ENCODE measurements at regions not wholly inside any gene's neighbourhood (a gene's known extent, or its start where the extent isn't known, plus 50 kb on each side); places are given as distances from the start of the nearest gene placed in this dataset.
A peak's percentile ranks its signal among the peaks of the same experiment; 100 is the strongest.
"Not testable (repeated sequence)": the region's sequence is repeated elsewhere in the genome, so short reads cannot be mapped to it uniquely, and the experiment has no call there.

DNA sequence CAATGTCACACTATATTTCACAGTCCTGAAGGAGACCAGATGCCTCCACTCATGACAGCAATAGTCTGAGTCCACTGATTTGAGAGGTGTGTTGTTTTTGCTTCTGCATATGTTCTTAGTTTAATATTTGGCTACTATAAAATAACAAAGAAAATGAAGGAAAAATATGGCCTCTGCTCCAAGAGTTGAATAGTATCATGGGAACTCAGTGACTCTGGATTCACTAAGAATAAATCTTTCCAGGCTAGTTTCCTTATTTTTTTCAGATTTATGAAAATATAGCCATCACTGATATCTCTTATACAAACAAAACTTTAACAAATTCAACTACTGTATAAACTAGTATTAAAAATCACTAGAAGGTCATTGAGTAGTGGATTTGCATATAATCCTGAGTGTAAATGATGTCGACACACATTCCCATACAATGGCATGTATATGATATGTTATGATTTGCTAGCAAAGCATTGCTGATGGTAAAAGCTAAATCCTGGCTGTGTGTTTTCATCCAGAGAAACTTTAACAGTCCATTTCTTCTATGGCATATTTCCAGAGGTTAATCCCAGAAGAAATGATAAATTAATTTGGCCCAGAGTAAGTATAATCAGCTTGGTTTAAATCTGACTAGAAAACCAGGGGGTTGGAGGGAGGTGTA is 66.0 kb upstream of the VIPR2 start:
- DNase-seq (ENCODE audit: low read depth in 4 of 4, low spot score in 2 of 4) = peak in 1 of 4 donors; percentile 31

- DNase-seq (ENCODE audit: low read depth in 4 of 4, low spot score in 2 of 4) = no peak
These were observed 64.8 kb upstream of the VIPR2 start for GRCh38 chr7:159209429-159209828.

- no peak for DNase-seq (ENCODE audit: low read depth in 4 of 4, low spot score in 2 of 4)
These were observed 63.3 kb upstream of the VIPR2 start for GRCh38 chr7:159207951-159208350.

GRCh38 chr7:159207393-159207792 is 62.7 kb upstream of the VIPR2 start:
- DNase-seq (ENCODE audit: low read depth in 4 of 4, low spot score in 2 of 4) = no peak

GRCh38 chr7:159205833-159206232 is 61.2 kb upstream of the VIPR2 start:
- DNase-seq (ENCODE audit: low read depth in 4 of 4, low spot score in 2 of 4) = no peak

DNA sequence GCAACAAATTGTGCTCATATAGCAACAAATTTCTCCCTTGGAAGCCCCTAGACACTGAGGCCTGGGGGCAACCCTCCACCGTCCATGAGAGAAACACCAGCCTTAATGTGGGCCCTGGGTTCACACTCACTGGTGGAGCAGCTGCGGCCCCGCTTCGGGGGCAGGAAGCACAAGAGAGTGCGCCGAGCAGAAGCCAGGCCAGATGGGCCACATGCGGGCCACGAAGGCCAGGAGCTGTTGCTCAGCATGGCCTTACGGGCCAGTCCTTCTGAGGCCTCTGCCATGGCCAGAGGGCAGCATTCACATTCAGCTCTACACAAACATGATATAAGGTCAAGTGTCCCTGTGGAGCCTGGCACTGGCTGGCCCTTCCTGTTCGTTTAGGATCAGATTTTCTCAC is 60.0 kb upstream of the VIPR2 start:
- no peak for DNase-seq (ENCODE audit: low read depth in 4 of 4, low spot score in 2 of 4)

- not testable (repeated sequence) for DNase-seq (ENCODE audit: low read depth in 4 of 4, low spot score in 2 of 4)
These were observed 58.6 kb upstream of the VIPR2 start for GRCh38 chr7:159203253-159203652.

GRCh38 chr7:159201722-159202330 is 57.2 kb upstream of the VIPR2 start:
- DNase-seq (ENCODE audit: low read depth in 4 of 4, low spot score in 2 of 4) = no peak

- no peak for DNase-seq (ENCODE audit: low read depth in 4 of 4, low spot score in 2 of 4)
These were observed 55.8 kb upstream of the VIPR2 start for GRCh38 chr7:159200421-159200820.

DNA sequence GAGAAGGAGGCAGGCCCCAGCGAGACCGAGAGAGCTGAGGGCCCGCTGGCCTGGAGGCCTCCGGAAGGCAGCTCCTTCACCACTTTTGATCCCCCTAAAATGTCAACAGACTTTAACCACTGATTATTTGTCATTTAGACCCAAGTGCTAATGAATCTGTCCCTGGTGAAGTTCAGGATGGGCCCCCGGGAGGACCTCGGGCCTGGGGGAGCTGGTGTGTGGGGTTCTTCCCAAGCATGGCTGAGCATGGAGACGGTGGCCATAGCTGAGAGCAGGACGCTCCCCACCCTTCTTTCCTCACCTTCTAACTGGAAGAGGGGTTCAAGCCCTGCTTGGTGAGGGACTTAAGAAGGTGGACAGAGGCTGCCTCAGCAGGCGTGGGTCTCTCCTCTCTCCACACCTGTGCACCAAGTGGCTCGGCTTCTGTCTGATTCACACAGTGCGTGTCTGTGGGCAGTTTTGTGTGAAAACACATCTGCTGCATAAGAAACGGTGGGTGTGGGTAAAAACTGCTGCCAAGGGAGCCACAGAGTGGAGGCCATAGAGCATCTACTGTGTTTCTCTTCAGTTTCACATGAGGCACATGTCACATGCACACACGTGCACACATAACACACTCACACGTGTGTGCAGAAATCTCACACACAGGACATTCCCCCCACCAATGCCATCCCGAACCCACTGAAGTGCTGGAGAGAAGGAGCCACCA is 53.5 kb upstream of the VIPR2 start:
- no peak for DNase-seq (ENCODE audit: low read depth in 4 of 4, low spot score in 2 of 4)

DNA sequence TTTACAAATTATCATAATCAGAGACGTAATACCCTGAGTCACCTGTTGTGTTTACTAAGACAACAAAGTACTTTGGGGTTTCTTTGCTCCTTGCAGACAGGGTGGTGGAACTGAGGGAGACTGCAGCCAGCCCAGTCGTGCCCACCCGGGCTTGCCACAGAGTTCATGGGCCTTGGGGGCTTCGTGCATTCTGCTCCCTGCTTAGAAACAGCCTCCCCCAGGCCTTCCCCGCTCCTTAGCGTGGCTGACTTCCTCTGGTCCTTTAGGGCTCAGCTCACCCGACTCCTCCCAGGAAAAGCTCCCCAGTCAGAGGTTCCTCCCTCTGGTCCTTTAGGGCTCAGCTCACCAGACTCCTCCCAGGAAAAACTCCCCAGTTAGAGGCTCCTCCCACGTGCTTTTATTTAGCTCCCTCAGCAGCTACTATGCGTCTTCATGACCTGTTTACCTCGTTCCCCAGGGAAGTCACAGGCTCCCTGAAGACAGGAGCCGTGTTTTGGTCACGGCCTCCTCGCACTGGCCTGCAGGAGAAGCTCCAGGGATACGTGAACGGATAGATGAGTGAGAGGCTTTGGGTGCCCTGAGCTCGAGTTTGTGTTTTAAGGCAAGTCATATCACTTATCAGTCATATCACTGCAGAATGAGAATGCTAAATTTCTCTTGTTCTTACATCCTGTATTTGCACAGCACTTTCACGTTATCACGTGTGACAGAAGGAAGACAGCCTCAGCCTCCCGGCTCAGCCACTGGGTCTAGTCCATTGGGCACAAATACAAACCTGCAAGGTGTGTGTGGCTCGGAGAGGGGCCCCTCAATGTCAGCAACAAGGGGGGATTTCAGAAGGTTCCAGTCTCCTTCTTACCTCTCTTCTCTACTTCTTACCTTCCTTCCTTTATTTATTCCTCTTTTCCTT is 52.7 kb upstream of the VIPR2 start:
- no peak for DNase-seq (ENCODE audit: low read depth in 4 of 4, low spot score in 2 of 4)

DNA sequence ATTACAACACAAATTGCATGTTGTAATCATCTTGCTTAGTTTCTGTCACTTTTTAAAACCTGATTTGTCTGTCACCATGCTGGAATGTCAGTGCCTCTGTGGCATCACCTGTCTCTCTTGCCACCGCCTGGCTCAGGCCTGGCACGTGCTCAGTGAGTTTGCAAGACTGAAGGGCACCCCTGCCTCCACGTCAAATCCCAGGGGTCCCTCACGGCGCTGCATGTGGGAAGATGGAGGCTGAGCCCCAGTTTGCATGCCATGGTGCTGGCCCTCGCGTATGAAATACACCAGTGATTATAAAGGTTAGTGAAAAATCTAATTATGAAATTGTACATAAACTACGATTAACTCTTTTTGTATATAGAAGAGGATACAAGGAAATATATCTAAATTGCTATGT is 51.9 kb upstream of the VIPR2 start:
- DNase-seq (ENCODE audit: low read depth in 4 of 4, low spot score in 2 of 4) = no peak

- no peak for DNase-seq (ENCODE audit: low read depth in 4 of 4, low spot score in 2 of 4)
These were observed 51.3 kb upstream of the VIPR2 start for GRCh38 chr7:159195946-159196345.

Data from left renal cortex interstitium (tissue), 4 donors.